22Rv1 (cell line): ENCODE measurements at regions not wholly inside any gene's neighbourhood (a gene's known extent, or its start where the extent isn't known, plus 50 kb on each side); places are given as distances from the start of the nearest gene placed in this dataset.

Experiments used
- CTCF ChIP-seq: fragments of 450-650 bp; IDR thresholded peaks from 2 replicates; pipeline ENCODE4 v1.5.1; 2017; ENCODE audit warnings: mild to moderate bottlenecking
- ZFX ChIP-seq: fragments of 450-650 bp; IDR thresholded peaks from 2 replicates; pipeline ENCODE4 v1.6.1; 2017; ENCODE audit warnings: antibody characterized with exemption, borderline replicate concordance

- TF ChIP-seq CTCF: no peak
- TF ChIP-seq ZFX: no peak
Measured at GRCh38 chr1:99538618-99538956, 107.3 kb upstream of the PALMD start.
